Ovary (tissue), 3 donors: ENCODE measurements at regions not wholly inside any gene's neighbourhood (a gene's known extent, or its start where the extent isn't known, plus 50 kb on each side); places are given as distances from the start of the nearest gene placed in this dataset.

ENCODE experiments used
- CTCF ChIP-seq, 3 donors: fragments of 450-650 bp in 2 of 3; fragments of 200-600 bp in 1 of 3; IDR thresholded peaks; one replicate each; pipeline versions ENCODE4 v1.5.1 to v1.8.0; 2016 to 2022; ENCODE audit warnings: antibody characterized with exemption in 3 of 3, mild to moderate bottlenecking in 1 of 3
- POLR2A ChIP-seq: fragments of 450-650 bp; IDR thresholded peaks from one replicate; pipeline ENCODE4 v1.6.1; 2017; ENCODE audit warnings: antibody characterized with exemption, mild to moderate bottlenecking, moderate library complexity
- donor health status: DM: no; HTN: no; CAD: no.

GRCh38 chr9:90394871-90395270 is 247.8 kb downstream of the DIRAS2 start:
- no peak for TF ChIP-seq CTCF (IDR thresholded peaks at IDR 0.05)
- no peak for TF ChIP-seq POLR2A
